Tibial nerve (tissue), 3 donors: ENCODE measurements at regions not wholly inside any gene's neighbourhood (a gene's known extent, or its start where the extent isn't known, plus 50 kb on each side); places are given as distances from the start of the nearest gene placed in this dataset.

Experiments used
- POLR2A ChIP-seq, 2 donors: fragments of 450-650 bp; IDR thresholded peaks; one replicate each; pipeline ENCODE4 v1.6.1; 2017; ENCODE audit warnings: antibody characterized with exemption in 2 of 2, mild to moderate bottlenecking in 2 of 2, moderate library complexity in 2 of 2
- TF ChIP-seq, protein P1 (sequence below), 5 experiments: fragments of 200-600 bp in 3 of 5; fragments of 450-650 bp in 2 of 5; sonication (generic) in 3 of 5; IDR thresholded peaks; one replicate each; pipeline ENCODE4 v1.5.1; 2016 to 2019; ENCODE audit warnings: antibody characterized with exemption in 5 of 5, mild to moderate bottlenecking in 3 of 5, moderate library complexity in 2 of 5

DNA sequence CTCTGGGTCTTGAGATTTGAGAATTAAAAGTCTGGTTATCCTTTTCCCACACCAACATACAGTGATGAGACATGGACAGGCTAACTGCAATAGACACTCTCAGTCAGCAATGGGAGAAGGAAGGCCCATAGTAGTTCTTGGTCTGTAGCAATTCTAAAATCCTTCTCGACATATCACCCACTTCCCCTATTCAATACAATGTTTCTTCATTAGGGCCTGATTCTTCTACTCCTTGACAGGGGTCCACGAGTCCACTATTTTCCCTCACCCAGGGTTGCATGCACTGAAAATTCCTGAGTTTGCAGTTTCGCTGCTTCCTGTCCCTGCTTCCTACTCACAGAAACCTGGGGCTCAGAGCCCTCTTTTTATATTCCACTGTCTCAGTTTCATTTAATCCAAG, 402.8 kb downstream of the MAT2B start:
- TF ChIP-seq, protein P1, sequence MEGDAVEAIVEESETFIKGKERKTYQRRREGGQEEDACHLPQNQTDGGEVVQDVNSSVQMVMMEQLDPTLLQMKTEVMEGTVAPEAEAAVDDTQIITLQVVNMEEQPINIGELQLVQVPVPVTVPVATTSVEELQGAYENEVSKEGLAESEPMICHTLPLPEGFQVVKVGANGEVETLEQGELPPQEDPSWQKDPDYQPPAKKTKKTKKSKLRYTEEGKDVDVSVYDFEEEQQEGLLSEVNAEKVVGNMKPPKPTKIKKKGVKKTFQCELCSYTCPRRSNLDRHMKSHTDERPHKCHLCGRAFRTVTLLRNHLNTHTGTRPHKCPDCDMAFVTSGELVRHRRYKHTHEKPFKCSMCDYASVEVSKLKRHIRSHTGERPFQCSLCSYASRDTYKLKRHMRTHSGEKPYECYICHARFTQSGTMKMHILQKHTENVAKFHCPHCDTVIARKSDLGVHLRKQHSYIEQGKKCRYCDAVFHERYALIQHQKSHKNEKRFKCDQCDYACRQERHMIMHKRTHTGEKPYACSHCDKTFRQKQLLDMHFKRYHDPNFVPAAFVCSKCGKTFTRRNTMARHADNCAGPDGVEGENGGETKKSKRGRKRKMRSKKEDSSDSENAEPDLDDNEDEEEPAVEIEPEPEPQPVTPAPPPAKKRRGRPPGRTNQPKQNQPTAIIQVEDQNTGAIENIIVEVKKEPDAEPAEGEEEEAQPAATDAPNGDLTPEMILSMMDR (IDR thresholded peaks at IDR 0.05), result no peak
- no peak for TF ChIP-seq POLR2A (IDR thresholded peaks at IDR 0.05)
